ENCODE measurements at regions not wholly inside any gene's neighbourhood (a gene's known extent, or its start where the extent isn't known, plus 50 kb on each side); places are given as distances from the start of the nearest gene placed in this dataset.

DNA sequence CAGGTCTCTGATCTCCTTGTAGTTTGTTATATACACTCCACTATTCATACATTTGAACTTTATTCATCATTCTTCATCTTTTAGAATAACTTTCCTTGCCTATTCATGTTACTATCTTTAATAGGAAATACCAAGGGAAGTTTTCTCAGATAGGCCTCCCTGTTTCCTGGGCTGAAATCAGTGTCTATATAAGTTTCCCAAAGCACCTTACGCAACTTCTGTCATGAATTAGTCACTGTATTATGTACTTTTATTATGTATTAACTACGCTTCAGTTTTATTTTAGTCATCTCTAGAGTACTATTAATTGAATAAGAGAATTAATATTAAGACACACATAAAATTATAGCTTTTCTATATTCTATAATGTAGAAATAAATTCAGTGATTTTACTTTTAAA is 1481.5 kb downstream of the OTOL1 start:
- ChIA-PET CTCF (interaction anchor here (0.9 kb wide), 1 partner anchor 9 kb away, joined by 3 read pairs; no protein-coding TSS in a partner anchor), POLR2A (no interaction called here)
- H3F3A ChIP-seq (replicated peaks; ENCODE audit: insufficient read depth) = no peaks in the 10 kb centered on the region
- no peak overlapping the region for H3K27ac ChIP-seq (ENCODE audit: low read depth in 2 of 2, low read length in 1 of 2)
- no peak overlapping the region for H3K4me3 ChIP-seq (ENCODE audit: low read depth in 2 of 2, low read length in 1 of 2)
- no peaks in the 10 kb centered on the region for H4K20me1 ChIP-seq (ENCODE audit: insufficient read depth)
- H3K9me3 ChIP-seq = no peaks in the 10 kb centered on the region
- TF ChIP-seq, protein P1, sequence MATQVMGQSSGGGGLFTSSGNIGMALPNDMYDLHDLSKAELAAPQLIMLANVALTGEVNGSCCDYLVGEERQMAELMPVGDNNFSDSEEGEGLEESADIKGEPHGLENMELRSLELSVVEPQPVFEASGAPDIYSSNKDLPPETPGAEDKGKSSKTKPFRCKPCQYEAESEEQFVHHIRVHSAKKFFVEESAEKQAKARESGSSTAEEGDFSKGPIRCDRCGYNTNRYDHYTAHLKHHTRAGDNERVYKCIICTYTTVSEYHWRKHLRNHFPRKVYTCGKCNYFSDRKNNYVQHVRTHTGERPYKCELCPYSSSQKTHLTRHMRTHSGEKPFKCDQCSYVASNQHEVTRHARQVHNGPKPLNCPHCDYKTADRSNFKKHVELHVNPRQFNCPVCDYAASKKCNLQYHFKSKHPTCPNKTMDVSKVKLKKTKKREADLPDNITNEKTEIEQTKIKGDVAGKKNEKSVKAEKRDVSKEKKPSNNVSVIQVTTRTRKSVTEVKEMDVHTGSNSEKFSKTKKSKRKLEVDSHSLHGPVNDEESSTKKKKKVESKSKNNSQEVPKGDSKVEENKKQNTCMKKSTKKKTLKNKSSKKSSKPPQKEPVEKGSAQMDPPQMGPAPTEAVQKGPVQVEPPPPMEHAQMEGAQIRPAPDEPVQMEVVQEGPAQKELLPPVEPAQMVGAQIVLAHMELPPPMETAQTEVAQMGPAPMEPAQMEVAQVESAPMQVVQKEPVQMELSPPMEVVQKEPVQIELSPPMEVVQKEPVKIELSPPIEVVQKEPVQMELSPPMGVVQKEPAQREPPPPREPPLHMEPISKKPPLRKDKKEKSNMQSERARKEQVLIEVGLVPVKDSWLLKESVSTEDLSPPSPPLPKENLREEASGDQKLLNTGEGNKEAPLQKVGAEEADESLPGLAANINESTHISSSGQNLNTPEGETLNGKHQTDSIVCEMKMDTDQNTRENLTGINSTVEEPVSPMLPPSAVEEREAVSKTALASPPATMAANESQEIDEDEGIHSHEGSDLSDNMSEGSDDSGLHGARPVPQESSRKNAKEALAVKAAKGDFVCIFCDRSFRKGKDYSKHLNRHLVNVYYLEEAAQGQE (IDR thresholded peaks at IDR 0.05; ENCODE audit: low read depth, low read length) = no peak
- TF ChIP-seq GATA2 (CRISPR knock-in tag; IDR thresholded peaks at IDR 0.05) = no peak
- TF ChIP-seq MXI1 (IDR thresholded peaks at IDR 0.05; ENCODE audit: low read depth, low read length) = no peak
- no peak for TF ChIP-seq RXRA (IDR thresholded peaks at IDR 0.05; ENCODE audit: borderline replicate concordance, low read depth)
- TF ChIP-seq TCF12 (IDR thresholded peaks at IDR 0.05) = no peak
- TF ChIP-seq, protein P2, sequence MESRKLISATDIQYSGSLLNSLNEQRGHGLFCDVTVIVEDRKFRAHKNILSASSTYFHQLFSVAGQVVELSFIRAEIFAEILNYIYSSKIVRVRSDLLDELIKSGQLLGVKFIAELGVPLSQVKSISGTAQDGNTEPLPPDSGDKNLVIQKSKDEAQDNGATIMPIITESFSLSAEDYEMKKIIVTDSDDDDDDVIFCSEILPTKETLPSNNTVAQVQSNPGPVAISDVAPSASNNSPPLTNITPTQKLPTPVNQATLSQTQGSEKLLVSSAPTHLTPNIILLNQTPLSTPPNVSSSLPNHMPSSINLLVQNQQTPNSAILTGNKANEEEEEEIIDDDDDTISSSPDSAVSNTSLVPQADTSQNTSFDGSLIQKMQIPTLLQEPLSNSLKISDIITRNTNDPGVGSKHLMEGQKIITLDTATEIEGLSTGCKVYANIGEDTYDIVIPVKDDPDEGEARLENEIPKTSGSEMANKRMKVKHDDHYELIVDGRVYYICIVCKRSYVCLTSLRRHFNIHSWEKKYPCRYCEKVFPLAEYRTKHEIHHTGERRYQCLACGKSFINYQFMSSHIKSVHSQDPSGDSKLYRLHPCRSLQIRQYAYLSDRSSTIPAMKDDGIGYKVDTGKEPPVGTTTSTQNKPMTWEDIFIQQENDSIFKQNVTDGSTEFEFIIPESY (IDR thresholded peaks at IDR 0.05; ENCODE audit: borderline replicate concordance, low read depth) = no peak
- TF ChIP-seq FOSL2 (IDR thresholded peaks at IDR 0.05; ENCODE audit: borderline replicate concordance, low read depth) = no peak
- no peak for TF ChIP-seq TAF1 (IDR thresholded peaks at IDR 0.05; ENCODE audit: borderline replicate concordance, low read depth, low read length)
- no peak for TF ChIP-seq NFIC (IDR thresholded peaks at IDR 0.05; ENCODE audit: borderline replicate concordance)
- 68% methylated on average over 2 of the region's 2 CpGs for WGBS (ENCODE audit: low lambda C conversion rate)
- H3K27me3 ChIP-seq (ENCODE audit: insufficient read depth) = no peaks in the 10 kb centered on the region
- H3K4me1 ChIP-seq (ENCODE audit: control insufficient read depth in 1 of 2, insufficient read depth in 2 of 2, low read depth in 1 of 2, low read length in 1 of 2) = no peaks in the 10 kb centered on the region
- DNase-seq = no peak
- H3K79me2 ChIP-seq (ENCODE audit: insufficient read depth) = no peaks in the 10 kb centered on the region
- no peaks in the 10 kb centered on the region for H3K36me3 ChIP-seq (replicated peaks in 1 of 2; ENCODE audit: control insufficient read depth in 1 of 2, insufficient read depth in 2 of 2, low read length in 1 of 2)
- H3K9ac ChIP-seq = no peak overlapping the region
- H2AFZ ChIP-seq (ENCODE audit: low read depth) = no peak overlapping the region
- H3K9me2 ChIP-seq = no peaks in the 10 kb centered on the region
- no peak overlapping the region for H3K4me2 ChIP-seq

DNA sequence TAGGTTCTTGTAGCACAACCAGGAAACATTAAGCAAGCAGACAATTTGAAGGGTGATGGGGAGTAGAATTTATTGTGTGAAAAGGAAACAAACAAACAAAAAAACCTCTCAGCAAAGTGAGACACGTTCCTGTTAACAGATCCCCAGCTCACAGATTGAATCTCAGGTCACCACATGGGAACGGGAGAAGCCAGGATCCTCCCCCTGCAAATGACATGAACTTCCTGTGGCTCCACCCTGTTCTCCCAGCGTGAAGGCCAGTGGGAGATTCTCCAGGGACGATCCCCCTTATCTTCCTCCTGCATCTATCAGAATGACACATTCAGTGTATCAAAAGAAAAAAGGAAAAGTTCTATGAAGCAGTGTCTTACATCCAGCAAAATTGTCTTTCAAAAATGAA is 1488.1 kb downstream of the OTOL1 start:
- WGBS (ENCODE audit: low lambda C conversion rate) = 38% methylated on average over 4 of the region's 4 CpGs
- Histone ChIP-seq H3K9me3 (no peaks in the 10 kb centered on the region), H2AFZ (ENCODE audit: low read depth) (no peak overlapping the region), H3K4me2 (no peak overlapping the region), H3K9me2 (no peaks in the 10 kb centered on the region), H3K9ac (no peak overlapping the region), H3F3A (replicated peaks; ENCODE audit: insufficient read depth) (no peaks in the 10 kb centered on the region), H3K4me1 (ENCODE audit: control insufficient read depth in 1 of 2, insufficient read depth in 2 of 2, low read depth in 1 of 2, low read length in 1 of 2) (no peaks in the 10 kb centered on the region), H3K27ac (ENCODE audit: low read depth in 2 of 2, low read length in 1 of 2) (no peak overlapping the region), H3K79me2 (ENCODE audit: insufficient read depth) (no peaks in the 10 kb centered on the region), H3K4me3 (ENCODE audit: low read depth in 2 of 2, low read length in 1 of 2) (no peak overlapping the region), H3K36me3 (replicated peaks in 1 of 2; ENCODE audit: control insufficient read depth in 1 of 2, insufficient read depth in 2 of 2, low read length in 1 of 2) (no peaks in the 10 kb centered on the region), H3K27me3 (ENCODE audit: insufficient read depth) (no peaks in the 10 kb centered on the region), H4K20me1 (ENCODE audit: insufficient read depth) (no peaks in the 10 kb centered on the region)
- POLR2A ChIA-PET = no interaction called here
- CTCF ChIA-PET = interaction anchor here (0.9 kb wide), 1 partner anchor 1070 kb away, joined by 3 read pairs; no protein-coding TSS in a partner anchor
- DNase-seq = no peak
- TF ChIP-seq, protein P3, sequence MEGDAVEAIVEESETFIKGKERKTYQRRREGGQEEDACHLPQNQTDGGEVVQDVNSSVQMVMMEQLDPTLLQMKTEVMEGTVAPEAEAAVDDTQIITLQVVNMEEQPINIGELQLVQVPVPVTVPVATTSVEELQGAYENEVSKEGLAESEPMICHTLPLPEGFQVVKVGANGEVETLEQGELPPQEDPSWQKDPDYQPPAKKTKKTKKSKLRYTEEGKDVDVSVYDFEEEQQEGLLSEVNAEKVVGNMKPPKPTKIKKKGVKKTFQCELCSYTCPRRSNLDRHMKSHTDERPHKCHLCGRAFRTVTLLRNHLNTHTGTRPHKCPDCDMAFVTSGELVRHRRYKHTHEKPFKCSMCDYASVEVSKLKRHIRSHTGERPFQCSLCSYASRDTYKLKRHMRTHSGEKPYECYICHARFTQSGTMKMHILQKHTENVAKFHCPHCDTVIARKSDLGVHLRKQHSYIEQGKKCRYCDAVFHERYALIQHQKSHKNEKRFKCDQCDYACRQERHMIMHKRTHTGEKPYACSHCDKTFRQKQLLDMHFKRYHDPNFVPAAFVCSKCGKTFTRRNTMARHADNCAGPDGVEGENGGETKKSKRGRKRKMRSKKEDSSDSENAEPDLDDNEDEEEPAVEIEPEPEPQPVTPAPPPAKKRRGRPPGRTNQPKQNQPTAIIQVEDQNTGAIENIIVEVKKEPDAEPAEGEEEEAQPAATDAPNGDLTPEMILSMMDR (IDR thresholded peaks at IDR 0.05) = no peak
- TF ChIP-seq, protein P4, sequence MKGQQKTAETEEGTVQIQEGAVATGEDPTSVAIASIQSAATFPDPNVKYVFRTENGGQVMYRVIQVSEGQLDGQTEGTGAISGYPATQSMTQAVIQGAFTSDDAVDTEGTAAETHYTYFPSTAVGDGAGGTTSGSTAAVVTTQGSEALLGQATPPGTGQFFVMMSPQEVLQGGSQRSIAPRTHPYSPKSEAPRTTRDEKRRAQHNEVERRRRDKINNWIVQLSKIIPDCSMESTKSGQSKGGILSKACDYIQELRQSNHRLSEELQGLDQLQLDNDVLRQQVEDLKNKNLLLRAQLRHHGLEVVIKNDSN (IDR thresholded peaks at IDR 0.05; ENCODE audit: borderline replicate concordance, low read depth) = no peak
- TF ChIP-seq GATA2 (CRISPR knock-in tag; IDR thresholded peaks at IDR 0.05) (no peak), SMC3 (IDR thresholded peaks at IDR 0.05; ENCODE audit: low read depth, low read length) (no peak), FOSL2 (IDR thresholded peaks at IDR 0.05; ENCODE audit: borderline replicate concordance, low read depth) (no peak), JUND (IDR thresholded peaks at IDR 0.05) (no peak), MXI1 (IDR thresholded peaks at IDR 0.05; ENCODE audit: low read depth, low read length) (no peak), EZH2phosphoT487 (IDR thresholded peaks at IDR 0.05; ENCODE audit: borderline replicate concordance, low read depth) (no peak)
- TF ChIP-seq, protein P2 (IDR thresholded peaks at IDR 0.05; ENCODE audit: borderline replicate concordance, low read depth) = no peak
- TF ChIP-seq, protein P5, sequence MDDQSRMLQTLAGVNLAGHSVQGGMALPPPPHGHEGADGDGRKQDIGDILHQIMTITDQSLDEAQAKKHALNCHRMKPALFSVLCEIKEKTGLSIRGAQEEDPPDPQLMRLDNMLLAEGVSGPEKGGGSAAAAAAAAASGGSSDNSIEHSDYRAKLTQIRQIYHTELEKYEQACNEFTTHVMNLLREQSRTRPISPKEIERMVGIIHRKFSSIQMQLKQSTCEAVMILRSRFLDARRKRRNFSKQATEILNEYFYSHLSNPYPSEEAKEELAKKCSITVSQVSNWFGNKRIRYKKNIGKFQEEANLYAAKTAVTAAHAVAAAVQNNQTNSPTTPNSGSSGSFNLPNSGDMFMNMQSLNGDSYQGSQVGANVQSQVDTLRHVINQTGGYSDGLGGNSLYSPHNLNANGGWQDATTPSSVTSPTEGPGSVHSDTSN (IDR thresholded peaks at IDR 0.05) = no peak
